GM21381 (cell line): ENCODE measurements at regions not wholly inside any gene's neighbourhood (a gene's known extent, or its start where the extent isn't known, plus 50 kb on each side); places are given as distances from the start of the nearest gene placed in this dataset.

Experiments
- ATAC-seq: cut with Tn5 transposase; IDR thresholded peaks from one replicate; pipeline ENCODE4 v1.9.1; 2021; ENCODE audit warnings: mild to moderate bottlenecking, moderate library complexity; ENCODE audit not compliant: unreplicated experiment

DNA sequence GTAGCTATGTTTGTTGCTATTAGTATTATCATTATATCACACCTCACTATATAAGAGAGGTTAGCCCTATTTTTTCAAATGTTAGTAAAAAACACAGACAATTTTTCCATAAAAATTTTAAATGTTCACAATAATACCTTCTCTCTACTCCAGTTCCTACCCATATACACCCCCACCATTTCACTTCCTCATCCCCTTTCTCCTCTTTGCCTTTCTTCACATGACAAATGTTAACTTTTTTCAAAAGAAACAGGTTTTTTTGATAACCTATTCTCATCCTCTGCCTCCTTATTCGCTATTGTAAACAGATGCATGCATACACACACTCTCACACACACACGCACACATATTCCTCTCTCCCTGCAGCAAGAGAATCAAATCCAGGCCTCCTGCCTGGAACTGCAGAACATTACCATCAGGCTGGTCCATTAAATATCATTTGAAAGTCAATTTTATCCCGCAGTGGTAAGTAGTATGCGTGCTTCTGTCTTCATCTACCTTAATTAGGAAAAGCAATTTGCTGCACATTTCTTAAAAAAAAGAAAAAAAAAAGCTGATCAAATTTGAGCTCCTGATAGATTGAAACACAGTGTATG lies 55.5 kb downstream of the MID1IP1 start:
- ATAC-seq: no peak

DNA sequence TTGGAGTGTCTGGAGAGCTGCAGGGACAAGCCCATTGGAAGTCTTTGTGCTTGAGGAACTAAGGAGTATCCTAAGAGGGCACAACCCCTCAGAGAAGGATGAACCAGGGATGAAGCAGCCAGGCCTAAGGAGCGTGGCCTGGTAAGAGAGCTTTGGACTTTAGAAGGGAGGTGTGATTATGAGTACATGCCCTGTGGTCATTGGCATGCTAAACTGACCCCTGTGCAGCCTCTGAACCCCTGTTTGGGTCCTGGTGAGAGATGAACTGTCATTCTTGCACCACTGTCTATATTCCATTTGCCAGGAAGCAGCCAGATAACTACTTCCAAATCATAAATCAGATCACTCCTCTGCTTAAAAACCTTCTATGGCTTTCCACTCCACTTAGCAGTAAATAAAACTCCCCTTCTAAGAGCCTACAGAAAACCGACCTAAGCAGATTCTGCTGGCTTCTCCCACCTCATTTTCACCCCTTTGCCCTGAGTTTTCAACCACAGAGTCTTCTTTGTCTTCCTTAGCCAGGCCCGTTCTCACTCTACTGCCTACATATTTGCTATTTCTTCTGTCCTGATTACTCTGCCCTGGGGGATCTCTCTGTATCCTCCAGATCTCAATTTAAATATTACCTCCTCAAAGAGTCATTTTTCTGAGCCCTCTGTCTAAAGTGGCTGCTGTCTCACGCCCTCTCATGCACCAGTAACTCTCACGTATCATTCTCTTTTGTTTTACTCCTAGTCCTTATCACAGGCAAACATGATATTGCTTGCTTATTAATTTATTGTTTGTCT lies 56.7 kb downstream of the MID1IP1 start:
- ATAC-seq: no peak

DNA sequence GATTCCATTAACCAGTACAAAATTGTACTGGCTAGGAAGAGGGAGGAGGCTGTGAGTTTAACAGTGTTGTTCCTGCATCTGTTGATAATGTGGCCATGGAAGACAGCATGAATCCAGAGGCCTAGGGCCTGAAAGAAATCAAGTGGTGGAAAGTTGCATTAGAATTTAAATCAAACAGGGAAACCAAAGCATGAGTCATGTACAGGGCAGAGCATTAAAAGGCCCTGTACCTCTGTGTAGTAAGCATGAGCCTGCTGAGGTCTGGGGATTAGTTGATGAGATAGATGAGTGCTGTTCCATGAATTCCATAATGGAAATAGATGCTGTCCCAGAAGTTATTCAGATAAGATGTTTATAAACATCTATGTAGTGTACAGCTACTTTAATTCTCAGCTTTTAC lies 58.3 kb downstream of the MID1IP1 start:
- no peak for ATAC-seq

DNA sequence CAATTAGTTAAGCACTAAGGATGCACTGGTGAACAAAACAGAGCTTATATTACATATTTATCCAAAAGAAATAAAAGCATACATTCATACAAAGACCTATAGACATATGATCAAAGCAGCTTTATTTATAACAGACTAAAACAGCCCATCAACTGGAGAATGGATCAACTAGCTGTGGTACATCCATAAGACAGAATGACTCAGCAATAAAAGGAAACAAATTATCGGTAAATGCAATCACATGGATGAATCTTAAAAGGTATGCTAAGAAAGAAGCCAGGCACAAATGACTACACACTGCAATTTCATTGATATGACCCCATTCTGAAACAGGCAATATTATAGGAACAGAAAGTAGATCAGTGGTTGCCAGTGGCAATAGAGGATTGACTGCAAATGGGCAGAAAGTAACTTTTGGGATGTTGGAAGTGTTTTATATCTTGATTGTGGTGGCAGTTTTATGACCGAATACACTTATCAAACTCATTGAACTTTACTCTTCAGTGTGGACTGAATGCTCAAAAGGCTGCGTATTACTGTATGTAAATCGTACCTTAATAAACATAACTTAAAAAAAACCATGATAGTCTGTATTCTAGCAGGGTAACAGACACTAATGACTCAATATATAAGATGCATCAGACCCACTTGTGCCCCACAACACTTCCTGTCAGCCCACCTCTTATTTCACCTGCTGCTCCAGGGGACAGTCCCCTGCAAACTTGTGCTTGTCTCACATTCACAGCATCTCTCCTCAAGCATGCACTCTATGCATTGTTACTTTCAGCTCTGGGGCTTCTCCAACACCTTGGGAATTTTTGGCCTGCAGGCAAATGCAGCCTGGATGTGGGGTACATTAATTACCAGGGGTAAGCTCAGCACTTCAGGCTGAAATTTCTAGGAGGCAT lies 59.1 kb downstream of the MID1IP1 start:
- no peak for ATAC-seq

DNA sequence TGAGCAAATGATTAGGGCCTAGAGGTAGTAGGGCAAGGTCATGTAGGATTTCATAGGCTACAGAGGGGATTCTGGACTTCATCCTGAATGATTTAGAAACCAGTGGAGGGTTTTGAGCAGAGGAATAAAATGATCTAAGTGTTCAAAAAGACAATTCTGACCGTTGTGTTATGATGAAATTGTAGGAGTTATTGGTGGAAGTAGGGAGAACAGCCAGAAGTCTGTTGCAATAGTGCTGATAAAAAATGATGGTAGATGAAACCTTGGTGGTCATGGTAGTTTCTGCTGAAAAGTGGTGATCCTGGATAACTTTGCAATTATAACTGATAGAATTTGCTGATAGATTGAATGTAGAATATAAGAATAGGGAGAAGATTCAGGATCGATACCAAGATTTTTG lies 60.2 kb downstream of the MID1IP1 start:
- no peak for ATAC-seq

DNA sequence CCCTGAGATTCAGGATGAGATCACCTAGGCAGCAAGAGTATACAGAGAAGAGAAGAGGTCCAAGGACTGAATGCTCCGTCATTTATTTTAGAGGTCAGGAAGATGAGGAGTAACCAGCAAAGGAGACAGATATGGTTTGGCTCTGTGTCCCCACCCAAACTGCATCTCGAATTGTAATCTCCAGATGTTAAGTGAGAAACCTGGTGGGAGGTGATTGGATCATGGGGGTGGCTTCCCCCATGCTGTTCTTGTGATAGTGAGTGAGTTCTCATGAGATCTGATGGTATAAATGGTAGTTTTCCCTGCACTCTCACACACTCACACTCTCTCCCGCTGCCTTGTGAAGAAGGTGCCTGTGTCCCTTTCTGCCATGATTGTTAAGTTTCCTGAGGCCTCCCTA lies 60.8 kb downstream of the MID1IP1 start:
- ATAC-seq: no peak

DNA sequence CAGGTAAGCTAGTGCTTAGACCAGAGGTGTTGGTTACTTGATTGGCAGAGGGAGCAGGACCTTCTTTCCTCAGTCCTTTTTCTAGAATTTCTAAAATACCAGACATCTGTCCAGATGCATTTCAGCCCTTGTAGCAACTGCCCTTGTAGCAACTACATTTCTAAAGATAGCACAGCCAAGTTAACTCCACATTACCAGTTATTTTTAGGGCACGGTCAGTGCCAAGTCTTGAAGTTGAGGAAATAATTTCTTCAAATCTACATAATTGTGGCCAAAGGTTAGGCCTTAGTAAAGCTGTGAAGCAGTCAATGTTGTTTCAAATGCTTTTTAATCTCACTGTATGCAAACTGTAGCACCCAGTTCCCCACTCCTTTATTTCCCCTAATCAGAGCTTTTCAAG lies 62.9 kb downstream of the MID1IP1 start:
- no peak for ATAC-seq

DNA sequence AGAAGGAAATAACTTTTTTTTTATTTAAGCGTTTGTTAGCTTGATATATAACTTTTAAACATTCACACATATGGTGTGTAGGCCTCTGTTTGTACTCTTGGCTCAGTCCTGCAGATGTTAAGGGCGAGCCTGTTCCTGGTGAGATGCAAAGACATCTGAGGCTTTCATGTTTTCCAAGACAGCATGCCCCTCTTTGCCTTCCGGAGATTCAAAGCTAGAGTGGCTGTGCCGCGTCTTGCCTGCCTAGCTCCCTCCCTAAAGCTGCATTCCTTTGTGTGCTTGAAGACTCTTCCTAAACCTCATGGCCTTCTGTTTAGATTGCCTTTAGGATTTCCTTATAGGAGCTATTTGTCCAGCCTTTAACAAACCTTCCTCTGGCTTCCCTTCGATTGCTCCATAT lies 67.1 kb downstream of the MID1IP1 start:
- ATAC-seq: no peak

DNA sequence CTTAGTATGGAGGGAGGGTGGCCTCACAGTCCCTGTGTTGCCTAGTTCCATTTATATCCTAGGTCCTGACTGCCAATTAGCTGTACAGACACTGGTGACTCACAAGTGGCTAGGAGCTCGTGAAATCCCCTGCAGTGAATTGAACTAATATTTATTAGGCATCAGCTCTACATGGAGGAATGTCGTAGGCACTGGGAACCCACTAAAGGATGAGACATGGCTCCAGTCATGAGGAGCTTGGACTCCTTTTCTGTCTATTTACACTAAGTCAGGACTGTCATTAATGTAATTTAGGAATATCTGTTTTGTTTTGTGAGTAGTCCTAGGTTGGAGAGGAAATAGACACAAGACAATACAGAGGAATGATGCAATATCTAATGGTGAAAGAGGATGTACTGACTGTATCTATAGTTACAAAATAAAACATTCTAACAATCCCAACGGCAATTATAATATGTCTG lies 67.7 kb downstream of the MID1IP1 start:
- no peak for ATAC-seq

DNA sequence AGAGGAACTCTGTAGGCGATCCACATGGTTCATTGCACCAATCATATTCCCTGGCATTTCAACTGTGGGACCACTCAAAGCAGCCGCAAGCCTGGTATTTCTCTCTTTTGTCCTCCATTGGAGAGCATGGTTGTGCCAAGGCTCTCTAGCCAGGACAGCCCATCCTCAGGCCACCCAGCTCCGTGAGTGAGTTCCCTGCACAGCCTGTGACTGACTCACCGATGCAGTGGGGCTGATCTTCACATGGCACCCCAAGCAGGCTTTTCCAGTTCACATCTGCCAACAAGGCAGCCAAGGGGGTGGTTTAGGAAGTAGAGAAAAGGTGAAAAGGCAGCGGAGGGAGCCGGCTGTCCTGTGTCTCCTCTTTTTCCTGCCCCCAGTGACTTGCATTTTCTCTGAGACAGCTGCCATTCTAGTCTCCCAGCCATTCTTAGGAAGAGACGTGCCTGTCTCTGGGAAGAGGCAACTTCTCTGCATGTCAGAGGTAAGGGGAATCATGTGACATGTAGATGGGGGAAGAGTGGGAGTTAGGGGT lies 69.2 kb downstream of the MID1IP1 start:
- ATAC-seq: no peak

DNA sequence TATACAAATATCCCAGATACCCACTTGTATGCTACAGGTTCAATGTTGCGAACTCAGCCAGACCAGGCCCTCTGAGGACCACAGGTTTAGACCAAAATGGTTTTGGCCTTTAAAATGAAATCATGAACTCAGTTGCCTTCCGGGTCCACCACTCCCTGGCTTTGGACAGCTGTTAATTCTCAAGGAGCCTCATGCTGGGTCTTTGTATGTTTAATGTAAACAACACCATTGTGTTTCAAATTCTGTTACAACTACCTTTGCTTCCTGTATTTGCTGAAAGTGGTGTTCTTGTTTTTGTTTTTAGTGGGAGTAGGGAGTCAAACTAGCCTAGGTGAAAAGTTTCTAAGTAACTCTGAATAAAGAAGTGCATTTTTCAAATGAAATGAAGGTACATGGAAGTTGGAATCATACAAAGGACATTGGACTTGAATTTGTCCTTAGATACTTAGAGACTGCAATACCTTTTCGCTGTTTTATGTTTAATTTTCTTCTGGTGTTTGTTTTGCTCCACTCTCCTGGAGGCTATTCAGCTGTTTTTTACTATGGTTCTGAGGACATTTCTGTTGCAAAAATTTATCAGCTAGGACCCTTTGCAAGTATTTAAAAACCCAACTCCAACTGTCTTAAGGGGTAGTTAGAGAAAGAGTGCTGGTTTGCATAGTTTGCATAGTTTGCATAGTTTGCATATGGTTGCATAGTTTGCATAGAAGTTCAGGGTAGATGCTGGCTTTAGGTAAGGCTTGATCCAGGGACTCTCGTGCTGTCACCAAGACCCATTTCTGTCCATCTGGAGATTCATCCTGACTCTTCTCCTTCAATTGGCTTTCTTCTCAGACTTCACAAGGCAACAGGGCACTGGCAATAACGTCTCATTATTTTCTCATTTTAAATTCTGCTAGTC lies 70.1 kb downstream of the MID1IP1 start:
- ATAC-seq: no peak

DNA sequence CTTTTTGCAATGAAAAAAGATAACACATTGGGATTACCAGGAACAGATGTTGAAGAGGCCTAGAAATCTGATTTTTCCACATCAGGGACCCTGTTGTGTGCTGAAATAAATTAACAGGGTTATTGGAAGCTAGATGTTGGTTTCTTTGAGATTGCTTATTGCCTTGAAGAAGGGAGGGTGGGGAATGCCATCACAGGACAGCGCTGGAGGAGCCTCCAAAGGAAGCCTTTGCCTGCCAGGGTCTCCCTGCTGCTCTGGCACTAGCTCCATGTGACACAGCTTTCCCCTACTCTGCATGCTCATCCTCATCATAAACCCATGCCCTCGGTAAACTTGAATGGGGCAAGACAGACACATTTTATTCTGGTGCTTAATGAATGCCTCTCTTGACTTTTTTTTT lies 76.1 kb downstream of the MID1IP1 start:
- no peak for ATAC-seq

DNA sequence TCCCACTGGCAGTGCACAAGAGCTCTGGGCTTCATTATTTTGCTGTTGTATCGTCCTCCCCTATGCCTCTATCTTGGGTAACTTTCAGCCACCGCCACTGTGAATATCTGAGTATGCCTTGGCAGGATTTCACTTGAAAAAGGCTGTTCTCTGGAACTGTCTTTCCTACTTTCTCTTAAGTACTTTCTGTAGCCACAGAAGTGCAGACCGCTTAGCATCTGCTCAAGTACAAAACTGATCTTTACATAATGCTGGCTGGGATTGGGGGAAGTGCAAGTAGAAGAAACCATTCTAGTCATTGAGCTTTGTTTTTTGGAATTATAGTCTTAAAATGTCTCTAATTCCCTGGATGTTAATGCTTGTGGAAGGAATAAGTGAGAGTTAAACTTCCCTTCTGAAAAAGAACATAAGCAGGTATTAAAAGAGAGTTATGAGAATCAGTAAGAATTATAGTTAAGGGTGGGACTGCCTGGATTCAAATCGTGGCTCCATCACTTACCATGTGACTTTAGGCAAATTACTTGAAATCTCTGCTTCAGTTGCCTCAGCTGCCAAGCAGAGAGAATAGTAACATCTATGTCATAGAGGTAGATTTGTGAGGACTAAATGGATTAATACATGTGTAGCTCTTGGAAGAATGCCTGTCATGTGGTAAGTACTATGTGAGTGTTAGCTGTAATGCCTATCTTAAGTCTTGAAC lies 77.5 kb downstream of the MID1IP1 start:
- ATAC-seq: no peak

DNA sequence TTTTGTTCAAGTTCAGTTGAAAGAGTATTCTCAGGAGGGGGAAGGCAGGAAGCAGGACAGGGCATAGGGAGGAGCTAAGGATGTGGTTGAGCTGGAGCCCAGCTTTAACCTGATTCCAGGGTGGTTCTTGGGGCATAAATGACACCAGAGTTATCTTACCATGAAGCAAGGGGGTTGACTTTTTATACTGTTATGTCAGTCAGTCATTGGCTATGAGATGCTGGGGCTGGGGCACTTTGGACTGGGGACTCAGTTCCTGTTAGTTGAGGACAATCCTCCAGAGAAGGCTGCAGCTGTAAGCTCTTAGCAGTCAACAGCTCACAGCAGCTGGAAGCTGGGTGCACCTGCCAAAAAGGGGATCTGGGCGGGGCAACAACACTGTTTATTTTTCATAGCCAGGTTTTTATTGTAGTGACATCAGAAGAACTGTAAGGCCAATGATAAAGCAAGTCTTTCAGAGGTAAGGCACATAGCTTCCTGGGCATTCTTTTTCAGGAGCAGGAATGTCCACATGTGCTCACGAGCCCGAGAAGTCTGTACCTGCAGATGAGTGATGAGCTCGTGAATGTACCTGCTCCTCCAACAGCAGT lies 78.5 kb downstream of the MID1IP1 start:
- ATAC-seq: no peak

DNA sequence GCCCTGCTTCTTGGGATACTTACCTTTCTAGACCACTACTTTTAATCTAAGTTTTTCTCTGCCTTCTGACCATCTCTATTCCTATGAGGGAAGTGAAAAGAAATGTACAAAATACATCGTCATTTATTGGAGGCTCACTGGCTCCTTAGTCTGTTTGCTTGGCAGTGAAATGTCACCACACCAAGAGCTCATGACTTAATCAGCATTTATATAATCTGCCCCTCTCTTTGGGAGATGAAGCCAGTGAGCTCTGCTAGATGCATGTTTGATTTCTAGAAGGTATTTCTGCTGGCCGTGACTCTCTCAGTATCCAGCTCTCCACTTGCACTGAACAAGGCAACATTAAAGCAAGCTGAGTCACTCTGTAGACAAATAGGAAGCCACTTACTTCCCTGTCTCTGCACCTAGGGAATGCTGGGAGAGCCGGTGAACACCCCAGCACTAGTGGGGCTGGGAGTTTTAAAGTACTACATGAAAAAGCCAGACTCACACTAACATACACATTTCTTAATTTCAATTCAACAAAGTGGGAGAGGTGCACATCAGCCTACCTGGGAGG lies 79.1 kb downstream of the MID1IP1 start:
- ATAC-seq: no peak

DNA sequence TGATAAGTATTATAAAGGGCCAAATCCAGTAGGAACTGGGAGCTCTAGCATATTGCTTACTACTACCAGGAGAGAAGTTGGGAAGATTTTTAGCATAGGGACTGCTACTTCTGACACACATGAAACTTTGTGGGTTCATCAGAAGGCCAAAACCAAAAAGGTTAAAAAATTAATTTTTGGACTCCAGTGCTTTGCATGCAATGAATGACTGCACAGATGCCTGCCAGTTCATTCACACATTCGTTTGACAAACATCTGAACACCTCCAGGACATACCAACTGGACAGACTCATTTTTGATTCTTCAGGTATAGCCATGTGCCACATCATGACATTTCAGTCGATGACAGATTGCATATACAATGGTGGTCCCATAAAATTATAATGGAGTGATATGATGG lies 79.8 kb downstream of the MID1IP1 start:
- no peak for ATAC-seq

DNA sequence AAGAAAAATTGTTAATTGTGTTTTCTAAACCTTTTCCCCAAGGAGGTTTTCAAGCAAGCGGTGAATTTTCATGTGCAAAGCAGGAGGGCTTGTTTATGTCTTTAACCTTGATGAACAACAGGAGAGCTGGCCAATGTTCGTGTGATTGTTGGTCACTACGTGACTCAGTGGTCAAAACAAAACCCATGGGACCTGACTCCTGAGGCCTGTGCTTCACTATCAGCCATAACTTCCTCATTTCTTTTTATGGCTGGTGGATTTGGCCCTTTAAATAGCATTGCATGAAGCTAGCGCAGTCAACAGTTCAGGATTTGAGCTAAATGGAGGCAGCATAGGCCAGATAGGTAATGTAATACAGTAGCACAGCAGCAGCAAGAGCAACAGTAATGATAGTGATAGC lies 80.5 kb downstream of the MID1IP1 start:
- no peak for ATAC-seq

DNA sequence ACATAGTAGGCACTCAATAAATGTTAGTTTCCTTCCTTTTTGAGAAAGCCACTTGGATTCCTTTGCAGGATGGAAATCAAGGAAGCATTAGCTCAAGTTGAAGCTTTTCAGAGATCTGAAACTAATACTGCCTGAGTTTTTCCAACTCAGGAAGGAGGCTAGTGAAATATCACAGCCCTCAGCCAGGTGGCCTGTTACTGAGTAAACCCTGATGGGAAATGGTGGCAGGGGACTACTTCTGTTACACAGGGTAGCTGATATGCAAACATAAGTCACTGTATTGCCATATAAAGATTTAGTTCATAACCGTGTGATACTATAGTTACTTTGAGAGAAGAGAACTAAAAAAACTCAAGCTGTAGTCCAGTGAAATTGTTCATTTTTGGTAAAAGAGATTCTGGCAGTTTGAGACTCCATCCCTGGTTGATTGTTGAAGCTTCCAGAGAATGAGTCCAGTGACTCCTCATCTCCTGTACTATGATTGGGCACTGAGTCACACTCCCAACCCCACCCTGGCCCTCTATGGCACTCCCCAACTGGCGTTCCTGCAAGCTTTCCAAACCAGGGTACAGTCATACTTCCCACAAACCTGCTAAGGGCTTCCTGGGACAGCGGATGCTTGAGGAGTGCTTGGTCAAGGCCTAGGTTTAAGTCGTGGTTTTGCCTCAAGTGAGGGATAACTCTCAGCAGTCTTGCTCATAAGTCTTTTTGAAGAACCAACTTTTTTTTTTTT lies 81.8 kb downstream of the MID1IP1 start:
- no peak for ATAC-seq
